Uterus (tissue), 3 donors: ENCODE measurements at regions not wholly inside any gene's neighbourhood (a gene's known extent, or its start where the extent isn't known, plus 50 kb on each side); places are given as distances from the start of the nearest gene placed in this dataset.

Experiments
- DNase-seq, 2 donors: peaks; one replicate each; pipeline ENCODE4 v3.0.0-alpha.2; 2019 to 2020
- H3K27ac ChIP-seq, 2 donors: fragments of 200-600 bp; sonication (generic); 1 replicate in 1 of 2; 2 replicates in 1 of 2; pipeline ENCODE4 v1.5.1; 2016 to 2018
- H3K27me3 ChIP-seq, 2 donors: fragments of 200-600 bp; sonication (generic); one replicate each; pipeline ENCODE4 v1.5.1; 2018 to 2019; ENCODE audit warnings: control low read depth in 1 of 2
- H3K36me3 ChIP-seq, 2 donors: fragments of 200-600 bp; sonication (generic); one replicate each; pipeline ENCODE4 v1.5.1; 2019; ENCODE audit warnings: control low read depth in 1 of 2
- H3K4me1 ChIP-seq, 2 donors: fragments of 200-600 bp; sonication (generic); one replicate each; pipeline ENCODE4 v1.5.1; 2018 to 2019; ENCODE audit warnings: control low read depth in 1 of 2
- H3K4me3 ChIP-seq, 2 donors: fragments of 200-600 bp; sonication (generic); 1 replicate in 1 of 2; 2 replicates in 1 of 2; pipeline ENCODE4 v1.5.1; 2018 to 2019; ENCODE audit warnings: mild to moderate bottlenecking in 1 of 2
- H3K9me3 ChIP-seq, 2 donors: fragments of 200-600 bp; sonication (generic); one replicate each; pipeline ENCODE4 v1.5.1; 2019; ENCODE audit warnings: control low read depth in 1 of 2
- CTCF ChIP-seq, 4 experiments: fragments of 200-600 bp in 2 of 4; fragments of 450-650 bp in 2 of 4; sonication (generic) in 2 of 4; IDR thresholded peaks; one replicate each; pipeline ENCODE4 v1.5.1; 2016 to 2019; ENCODE audit warnings: antibody characterized with exemption in 4 of 4, mild to moderate bottlenecking in 2 of 4, moderate library complexity in 1 of 4
- POLR2A ChIP-seq, 2 donors: fragments of 450-650 bp; IDR thresholded peaks; one replicate each; pipeline ENCODE4 v1.6.1; 2016; ENCODE audit warnings: antibody characterized with exemption in 2 of 2, mild to moderate bottlenecking in 1 of 2, moderate library complexity in 1 of 2
- intact Hi-C: fragments of 100-400 bp; cut with DNase I; formaldehyde crosslinking; loops from one replicate; pipeline ENCODE4 v1.15.1; 2023; ENCODE audit warnings: low total_unique reads
- donor health status: DM: yes; HTN: yes; CAD: no.

- Histone ChIP-seq H3K4me1 (no peaks in the 10 kb centered on the region), H3K4me3 (no peak overlapping the region), H3K36me3 (no peaks in the 10 kb centered on the region), H3K27me3 (no peaks in the 10 kb centered on the region), H3K9me3 (no peaks in the 10 kb centered on the region), H3K27ac (no peak overlapping the region)
- no peak for DNase-seq
- intact Hi-C loops: no loop called here
- TF ChIP-seq CTCF (IDR thresholded peaks at IDR 0.05) (no peak), POLR2A (IDR thresholded peaks at IDR 0.05) (no peak)
These were observed 263.3 kb upstream of the CXCR4 start for GRCh38 chr2:136381245-136381644.

- H3K27ac ChIP-seq: no peak overlapping the region
- DNase-seq: no peak
- H3K4me3 ChIP-seq: no peak overlapping the region
- TF ChIP-seq CTCF (IDR thresholded peaks at IDR 0.05): peak in 3 of 4 experiments; percentile 7 to 42 (median 35)
- TF ChIP-seq POLR2A (IDR thresholded peaks at IDR 0.05): no peak
- no peaks in the 10 kb centered on the region for H3K9me3 ChIP-seq
- no peaks in the 10 kb centered on the region for H3K4me1 ChIP-seq
- no peaks in the 10 kb centered on the region for H3K36me3 ChIP-seq
- intact Hi-C loops: no loop called here
- no peaks in the 10 kb centered on the region for H3K27me3 ChIP-seq
These were observed 261.0 kb upstream of the CXCR4 start for GRCh38 chr2:136378712-136379595.

GRCh38 chr2:136377423-136378382 lies 259.8 kb upstream of the CXCR4 start:
- no peak for TF ChIP-seq POLR2A (IDR thresholded peaks at IDR 0.05)
- TF ChIP-seq CTCF (IDR thresholded peaks at IDR 0.05): no peak
- H3K27me3 ChIP-seq: no peaks in the 10 kb centered on the region
- DNase-seq: no peak
- intact Hi-C loops: no loop called here
- no peak overlapping the region for H3K27ac ChIP-seq
- H3K4me3 ChIP-seq: no peak overlapping the region
- H3K9me3 ChIP-seq: no peaks in the 10 kb centered on the region
- H3K4me1 ChIP-seq: no peaks in the 10 kb centered on the region
- H3K36me3 ChIP-seq: no peaks in the 10 kb centered on the region

- H3K36me3 ChIP-seq: no peaks in the 10 kb centered on the region
- no peak overlapping the region for H3K4me3 ChIP-seq
- no peak for TF ChIP-seq CTCF (IDR thresholded peaks at IDR 0.05)
- TF ChIP-seq POLR2A (IDR thresholded peaks at IDR 0.05): no peak
- no peak for DNase-seq
- H3K27ac ChIP-seq: no peak overlapping the region
- H3K9me3 ChIP-seq: no peaks in the 10 kb centered on the region
- no peaks in the 10 kb centered on the region for H3K4me1 ChIP-seq
- no peaks in the 10 kb centered on the region for H3K27me3 ChIP-seq
- intact Hi-C loops: no loop called here
These were observed 258.9 kb upstream of the CXCR4 start for GRCh38 chr2:136376798-136377211.
